RPMI7951 (cell line): ENCODE measurements at regions not wholly inside any gene's neighbourhood (a gene's known extent, or its start where the extent isn't known, plus 50 kb on each side); places are given as distances from the start of the nearest gene placed in this dataset.
"Not testable (repeated sequence)": the region's sequence is repeated elsewhere in the genome, so short reads cannot be mapped to it uniquely, and the experiment has no call there.

Experiments
- DNase-seq: peaks from one replicate; pipeline ENCODE4 v3.0.0-alpha.2; 2012; ENCODE audit warnings: low read depth

- not testable (repeated sequence) for DNase-seq
These were observed 53.9 kb upstream of the LPAR1 start for GRCh38 chr9:111092167-111092566.
